Neural progenitor cell (in vitro differentiated cells): ENCODE measurements at regions not wholly inside any gene's neighbourhood (a gene's known extent, or its start where the extent isn't known, plus 50 kb on each side); places are given as distances from the start of the nearest gene placed in this dataset.

Experiments used
- EZH2phosphoT487 ChIP-seq: fragments of 200-600 bp; sonication (generic); IDR thresholded peaks from 2 replicates; pipeline ENCODE4 v1.6.1; 2017; ENCODE audit warnings: antibody characterized with exemption
- TF ChIP-seq, protein P1 (sequence below): fragments of 200-600 bp; sonication (generic); IDR thresholded peaks from 2 replicates; pipeline ENCODE4 v1.5.1; 2017; ENCODE audit warnings: antibody characterized with exemption, mild to moderate bottlenecking

DNA sequence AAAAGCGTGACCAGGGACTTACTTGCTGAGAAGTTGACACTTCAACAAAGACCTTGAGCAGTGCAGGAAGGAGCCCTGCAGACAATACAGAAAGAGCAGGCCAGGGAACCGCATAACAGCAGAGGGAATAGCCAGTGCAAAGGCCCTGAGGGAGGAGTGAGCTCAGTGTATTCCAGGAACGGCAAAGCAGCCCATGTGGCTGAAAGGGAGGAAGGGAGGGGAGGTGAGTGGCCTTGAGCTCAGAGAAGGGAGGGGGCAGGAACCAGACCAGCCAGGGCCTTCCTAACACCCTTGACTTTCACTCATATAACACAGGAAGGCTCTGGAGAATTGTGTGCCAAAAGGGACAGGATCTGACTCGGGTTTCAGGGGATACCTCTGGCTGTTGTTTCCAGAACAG is 112.2 kb downstream of the BCOR start:
- TF ChIP-seq, protein P1, sequence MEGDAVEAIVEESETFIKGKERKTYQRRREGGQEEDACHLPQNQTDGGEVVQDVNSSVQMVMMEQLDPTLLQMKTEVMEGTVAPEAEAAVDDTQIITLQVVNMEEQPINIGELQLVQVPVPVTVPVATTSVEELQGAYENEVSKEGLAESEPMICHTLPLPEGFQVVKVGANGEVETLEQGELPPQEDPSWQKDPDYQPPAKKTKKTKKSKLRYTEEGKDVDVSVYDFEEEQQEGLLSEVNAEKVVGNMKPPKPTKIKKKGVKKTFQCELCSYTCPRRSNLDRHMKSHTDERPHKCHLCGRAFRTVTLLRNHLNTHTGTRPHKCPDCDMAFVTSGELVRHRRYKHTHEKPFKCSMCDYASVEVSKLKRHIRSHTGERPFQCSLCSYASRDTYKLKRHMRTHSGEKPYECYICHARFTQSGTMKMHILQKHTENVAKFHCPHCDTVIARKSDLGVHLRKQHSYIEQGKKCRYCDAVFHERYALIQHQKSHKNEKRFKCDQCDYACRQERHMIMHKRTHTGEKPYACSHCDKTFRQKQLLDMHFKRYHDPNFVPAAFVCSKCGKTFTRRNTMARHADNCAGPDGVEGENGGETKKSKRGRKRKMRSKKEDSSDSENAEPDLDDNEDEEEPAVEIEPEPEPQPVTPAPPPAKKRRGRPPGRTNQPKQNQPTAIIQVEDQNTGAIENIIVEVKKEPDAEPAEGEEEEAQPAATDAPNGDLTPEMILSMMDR: no peak
- TF ChIP-seq EZH2phosphoT487: no peak
